Keratinocyte (primary cell): ENCODE measurements at regions not wholly inside any gene's neighbourhood (a gene's known extent, or its start where the extent isn't known, plus 50 kb on each side); places are given as distances from the start of the nearest gene placed in this dataset.

Source experiments
- EZH2 ChIP-seq: IDR thresholded peaks from one replicate; pipeline ENCODE4 v1.6.1; 2012; ENCODE audit warnings: inconsistent platforms, mild to moderate bottlenecking, low read length, moderate library complexity
- TF ChIP-seq, protein P1 (sequence below), 3 experiments: IDR thresholded peaks in 1 of 3; conservative IDR thresholded peaks in 1 of 3; optimal IDR thresholded peaks in 1 of 3; 2 replicates in 2 of 3; 3 replicates in 1 of 3; pipeline versions ENCODE3 to v1.5.1; 2011; ENCODE audit warnings: low read length in 3 of 3, mild to moderate bottlenecking in 3 of 3, moderate library complexity in 2 of 3, control low read depth in 1 of 3, inconsistent platforms in 1 of 3; ENCODE audit not compliant: insufficient read depth in 2 of 3; ENCODE audit errors: extremely low read depth in 1 of 3

GRCh38 chr2:172234716-172235691 lies 132.3 kb upstream of the DLX2 start:
- TF ChIP-seq, protein P1, sequence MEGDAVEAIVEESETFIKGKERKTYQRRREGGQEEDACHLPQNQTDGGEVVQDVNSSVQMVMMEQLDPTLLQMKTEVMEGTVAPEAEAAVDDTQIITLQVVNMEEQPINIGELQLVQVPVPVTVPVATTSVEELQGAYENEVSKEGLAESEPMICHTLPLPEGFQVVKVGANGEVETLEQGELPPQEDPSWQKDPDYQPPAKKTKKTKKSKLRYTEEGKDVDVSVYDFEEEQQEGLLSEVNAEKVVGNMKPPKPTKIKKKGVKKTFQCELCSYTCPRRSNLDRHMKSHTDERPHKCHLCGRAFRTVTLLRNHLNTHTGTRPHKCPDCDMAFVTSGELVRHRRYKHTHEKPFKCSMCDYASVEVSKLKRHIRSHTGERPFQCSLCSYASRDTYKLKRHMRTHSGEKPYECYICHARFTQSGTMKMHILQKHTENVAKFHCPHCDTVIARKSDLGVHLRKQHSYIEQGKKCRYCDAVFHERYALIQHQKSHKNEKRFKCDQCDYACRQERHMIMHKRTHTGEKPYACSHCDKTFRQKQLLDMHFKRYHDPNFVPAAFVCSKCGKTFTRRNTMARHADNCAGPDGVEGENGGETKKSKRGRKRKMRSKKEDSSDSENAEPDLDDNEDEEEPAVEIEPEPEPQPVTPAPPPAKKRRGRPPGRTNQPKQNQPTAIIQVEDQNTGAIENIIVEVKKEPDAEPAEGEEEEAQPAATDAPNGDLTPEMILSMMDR (optimal IDR thresholded peaks at IDR 0.05 in 1 of 3, IDR thresholded peaks at IDR 0.05 in 1 of 3, conservative IDR thresholded peaks at IDR 0.05 in 1 of 3; ENCODE audit: extremely low read depth in 1 of 3, insufficient read depth in 2 of 3, low read length in 3 of 3): no peak
- peak; percentile 6 for TF ChIP-seq EZH2
